ENCODE measurements at regions not wholly inside any gene's neighbourhood (a gene's known extent, or its start where the extent isn't known, plus 50 kb on each side); places are given as distances from the start of the nearest gene placed in this dataset.
A peak's percentile ranks its signal among the peaks of the same experiment; 100 is the strongest.
"Not testable (repeated sequence)": the region's sequence is repeated elsewhere in the genome, so short reads cannot be mapped to it uniquely, and the experiment has no call there.

DNA sequence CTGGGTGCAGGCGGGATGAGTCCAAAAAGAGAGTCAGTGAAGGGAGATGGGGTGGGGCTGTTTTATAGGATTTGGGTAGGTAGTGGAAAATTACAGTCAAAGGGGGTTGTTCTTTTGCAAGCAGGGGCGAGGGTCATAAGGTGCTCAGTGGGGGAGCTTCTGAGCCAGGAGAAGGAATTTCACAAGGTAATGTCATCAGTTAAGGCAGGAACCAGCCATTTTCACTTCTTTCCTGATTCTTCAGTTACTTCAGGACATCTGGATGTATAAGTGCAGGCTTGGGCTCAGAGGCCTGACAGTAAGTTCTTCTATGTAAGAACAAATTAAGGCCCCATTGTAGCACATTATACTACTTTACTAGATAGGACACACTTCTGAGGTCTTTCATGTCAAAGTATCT, 231.2 kb upstream of the NRXN1 start:
- 100% methylated on average over 2 of the region's 2 CpGs for WGBS (ENCODE audit: insufficient coverage)
- H3K27me3 ChIP-seq (replicated peaks in 2 of 5; ENCODE audit: control insufficient read depth in 4 of 5, insufficient read depth in 5 of 5, low read length in 4 of 5); POLR2A ChIA-PET; H3K27ac ChIP-seq (ENCODE audit: insufficient read depth in 1 of 2, low read depth in 1 of 2, low read length in 2 of 2, poor library complexity in 1 of 2, severe bottlenecking in 2 of 2); H3K4me3 ChIP-seq (ENCODE audit: control insufficient read depth in 1 of 7, extremely low read depth in 1 of 7, insufficient read depth in 4 of 7, low read depth in 2 of 7, low read length in 6 of 7); CTCF ChIA-PET; DNase-seq; H3K4me1 ChIP-seq (ENCODE audit: control extremely low read depth in 1 of 4, control insufficient read depth in 4 of 4, insufficient read depth in 4 of 4, low read length in 3 of 4); H3K9me3 ChIP-seq (ENCODE audit: control extremely low read depth in 1 of 5, control insufficient read depth in 4 of 5, insufficient read depth in 2 of 5, low read depth in 1 of 5, low read length in 4 of 5); H3K36me3 ChIP-seq (ENCODE audit: control insufficient read depth in 4 of 4, insufficient read depth in 4 of 4, low read length in 3 of 4): not testable (repeated sequence)

DNA sequence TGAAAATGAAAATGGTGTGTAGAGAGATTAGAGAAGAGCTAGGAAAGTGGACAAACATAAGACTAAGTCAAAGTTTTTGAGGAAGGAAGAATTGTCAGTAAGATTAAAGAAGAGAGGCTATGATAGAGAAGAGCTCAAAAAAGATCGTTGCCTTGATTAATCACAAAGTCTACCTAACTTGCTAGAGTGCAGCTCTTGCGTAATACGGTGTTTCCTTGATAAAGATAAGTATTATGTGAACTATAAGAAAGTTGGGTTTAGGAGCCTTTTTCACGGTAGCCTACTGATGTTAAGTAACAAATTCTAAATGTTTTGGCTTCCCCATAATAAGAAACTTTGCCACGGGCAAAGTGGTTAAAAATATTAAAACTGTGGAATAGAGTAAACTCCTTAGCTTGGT, 226.4 kb upstream of the NRXN1 start:
- Histone ChIP-seq H3K4me3 (ENCODE audit: control insufficient read depth in 1 of 7, extremely low read depth in 1 of 7, insufficient read depth in 4 of 7, low read depth in 2 of 7, low read length in 6 of 7) (no peak overlapping the region), H3K36me3 (ENCODE audit: control insufficient read depth in 4 of 4, insufficient read depth in 4 of 4, low read length in 3 of 4) (no peaks in the 10 kb centered on the region), H3K27me3 (replicated peaks in 2 of 5; ENCODE audit: control insufficient read depth in 4 of 5, insufficient read depth in 5 of 5, low read length in 4 of 5) (no peaks in the 10 kb centered on the region), H3K4me1 (ENCODE audit: control extremely low read depth in 1 of 4, control insufficient read depth in 4 of 4, insufficient read depth in 4 of 4, low read length in 3 of 4) (no peaks in the 10 kb centered on the region), H3K9me3 (ENCODE audit: control extremely low read depth in 1 of 5, control insufficient read depth in 4 of 5, insufficient read depth in 2 of 5, low read depth in 1 of 5, low read length in 4 of 5) (no peaks in the 10 kb centered on the region), H3K27ac (ENCODE audit: insufficient read depth in 1 of 2, low read depth in 1 of 2, low read length in 2 of 2, poor library complexity in 1 of 2, severe bottlenecking in 2 of 2) (no peak overlapping the region)
- peak in 2 of 3 donors; percentile 0 to 1 for DNase-seq
- POLR2A ChIA-PET: no interaction called here
- 83% methylated on average over 3 of the region's 5 CpGs for WGBS (ENCODE audit: insufficient coverage)
- CTCF ChIA-PET: interaction anchor here (1.0 to 1.3 kb wide), 2 partner anchors 11 to 12 kb away, joined by 3 to 4 read pairs; no protein-coding TSS in a partner anchor

DNA sequence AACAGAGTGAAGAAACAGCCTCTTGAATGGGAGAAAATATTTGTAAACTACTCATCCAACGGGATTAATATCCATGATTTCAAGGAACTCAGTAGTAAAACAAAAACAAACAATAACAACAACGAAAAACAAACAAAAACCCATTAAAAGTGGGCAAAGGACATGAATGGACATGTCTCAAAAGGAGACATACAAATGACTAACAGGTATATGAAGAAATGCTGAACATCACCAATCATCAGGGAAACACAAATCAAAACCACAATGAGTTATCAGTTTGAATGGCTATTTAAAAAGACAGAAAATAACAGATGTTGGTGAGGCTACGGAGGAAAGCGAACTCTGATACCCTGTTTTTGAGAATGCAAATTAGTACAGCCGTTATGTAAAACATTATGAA, 224.8 kb upstream of the NRXN1 start:
- no peaks in the 10 kb centered on the region for H3K4me1 ChIP-seq (ENCODE audit: control extremely low read depth in 1 of 4, control insufficient read depth in 4 of 4, insufficient read depth in 4 of 4, low read length in 3 of 4)
- H3K4me3 ChIP-seq (ENCODE audit: control insufficient read depth in 1 of 7, extremely low read depth in 1 of 7, insufficient read depth in 4 of 7, low read depth in 2 of 7, low read length in 6 of 7): no peak overlapping the region
- H3K9me3 ChIP-seq (ENCODE audit: control extremely low read depth in 1 of 5, control insufficient read depth in 4 of 5, insufficient read depth in 2 of 5, low read depth in 1 of 5, low read length in 4 of 5): no peaks in the 10 kb centered on the region
- H3K36me3 ChIP-seq (ENCODE audit: control insufficient read depth in 4 of 4, insufficient read depth in 4 of 4, low read length in 3 of 4): no peaks in the 10 kb centered on the region
- POLR2A ChIA-PET: no interaction called here
- no peak overlapping the region for H3K27ac ChIP-seq (ENCODE audit: insufficient read depth in 1 of 2, low read depth in 1 of 2, low read length in 2 of 2, poor library complexity in 1 of 2, severe bottlenecking in 2 of 2)
- 100% methylated on average over 1 of the region's 5 CpGs for WGBS (ENCODE audit: insufficient coverage)
- CTCF ChIA-PET: no interaction called here
- DNase-seq: no peak
- H3K27me3 ChIP-seq (replicated peaks in 2 of 5; ENCODE audit: control insufficient read depth in 4 of 5, insufficient read depth in 5 of 5, low read length in 4 of 5): no peaks in the 10 kb centered on the region

DNA sequence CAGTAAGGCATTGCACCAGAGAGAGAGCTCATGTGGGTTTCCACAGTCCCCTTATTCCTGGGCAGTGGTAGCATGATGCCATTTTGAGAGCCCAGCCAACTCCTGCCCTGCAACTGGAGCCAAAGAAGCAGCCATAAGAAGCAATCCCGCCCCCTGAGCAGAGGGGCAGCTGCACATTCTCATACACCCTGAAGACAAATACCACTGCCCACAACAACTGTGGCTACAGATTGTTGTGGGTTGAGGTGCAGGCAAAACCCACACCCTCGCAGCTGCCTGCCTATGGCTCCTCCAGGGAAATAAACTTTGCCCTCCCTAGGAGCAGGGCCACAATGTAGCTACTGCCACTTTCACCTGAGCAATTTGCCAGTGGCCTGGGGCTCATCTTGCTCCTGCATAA, 219.4 kb upstream of the NRXN1 start:
- no peaks in the 10 kb centered on the region for H3K36me3 ChIP-seq (ENCODE audit: control insufficient read depth in 4 of 4, insufficient read depth in 4 of 4, low read length in 3 of 4)
- no peaks in the 10 kb centered on the region for H3K9me3 ChIP-seq (ENCODE audit: control extremely low read depth in 1 of 5, control insufficient read depth in 4 of 5, insufficient read depth in 2 of 5, low read depth in 1 of 5, low read length in 4 of 5)
- H3K27ac ChIP-seq (ENCODE audit: insufficient read depth in 1 of 2, low read depth in 1 of 2, low read length in 2 of 2, poor library complexity in 1 of 2, severe bottlenecking in 2 of 2): no peak overlapping the region
- no peak for DNase-seq
- H3K4me1 ChIP-seq (ENCODE audit: control extremely low read depth in 1 of 4, control insufficient read depth in 4 of 4, insufficient read depth in 4 of 4, low read length in 3 of 4): peaks cover 0 to 11% (median 3%) of the 10 kb centered on the region in 4 experiments
- ChIA-PET CTCF (no interaction called here), POLR2A (no interaction called here)
- 80% methylated on average over 1 of the region's 2 CpGs for WGBS (ENCODE audit: insufficient coverage)
- H3K4me3 ChIP-seq (ENCODE audit: control insufficient read depth in 1 of 7, extremely low read depth in 1 of 7, insufficient read depth in 4 of 7, low read depth in 2 of 7, low read length in 6 of 7): no peak overlapping the region
- no peaks in the 10 kb centered on the region for H3K27me3 ChIP-seq (replicated peaks in 2 of 5; ENCODE audit: control insufficient read depth in 4 of 5, insufficient read depth in 5 of 5, low read length in 4 of 5)

DNA sequence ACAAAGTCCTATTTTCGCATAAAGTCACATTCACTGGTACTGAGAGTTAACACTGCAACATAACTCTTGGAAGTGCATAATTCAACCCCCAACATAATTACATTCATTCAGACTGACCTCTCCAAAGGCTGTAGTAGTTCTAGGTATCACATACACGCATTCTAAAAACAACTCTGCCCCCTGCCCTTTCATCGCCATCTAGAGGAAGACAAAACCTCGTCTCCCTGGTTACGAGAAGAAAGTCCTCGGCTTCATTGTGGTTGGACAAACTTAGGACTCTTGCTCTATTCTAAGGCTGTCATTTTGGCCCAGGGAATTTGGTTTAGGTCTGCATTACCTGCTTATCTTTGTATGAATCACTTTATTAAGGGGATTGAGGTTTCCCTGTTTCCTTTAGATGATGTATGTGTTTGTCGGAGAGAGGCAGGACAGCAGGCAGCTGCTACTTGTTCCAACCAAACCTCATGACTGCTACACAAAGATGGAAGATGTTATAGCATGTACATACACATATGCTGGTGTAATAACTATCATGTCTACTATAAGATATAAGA, 215.4 kb upstream of the NRXN1 start:
- DNase-seq: peak; percentile 25 to 78 (median 71)
- Histone ChIP-seq H3K36me3 (ENCODE audit: control insufficient read depth in 4 of 4, insufficient read depth in 4 of 4, low read length in 3 of 4) (no peaks in the 10 kb centered on the region), H3K4me3 (ENCODE audit: control insufficient read depth in 1 of 7, extremely low read depth in 1 of 7, insufficient read depth in 4 of 7, low read depth in 2 of 7, low read length in 6 of 7) (peak overlapping the region in 2 of 7 experiments; percentile 2 to 34), H3K27me3 (replicated peaks in 2 of 5; ENCODE audit: control insufficient read depth in 4 of 5, insufficient read depth in 5 of 5, low read length in 4 of 5) (no peaks in the 10 kb centered on the region), H3K4me1 (ENCODE audit: control extremely low read depth in 1 of 4, control insufficient read depth in 4 of 4, insufficient read depth in 4 of 4, low read length in 3 of 4) (peaks cover 0 to 11% (median 3%) of the 10 kb centered on the region in 4 experiments), H3K27ac (ENCODE audit: insufficient read depth in 1 of 2, low read depth in 1 of 2, low read length in 2 of 2, poor library complexity in 1 of 2, severe bottlenecking in 2 of 2) (no peak overlapping the region), H3K9me3 (ENCODE audit: control extremely low read depth in 1 of 5, control insufficient read depth in 4 of 5, insufficient read depth in 2 of 5, low read depth in 1 of 5, low read length in 4 of 5) (no peaks in the 10 kb centered on the region)
- 100% methylated on average over 1 of the region's 7 CpGs for WGBS (ENCODE audit: insufficient coverage)
- POLR2A ChIA-PET: no interaction called here
- CTCF ChIA-PET: interaction anchor here (0.9 to 2.4 kb wide), 2 partner anchors 11 to 501 kb away, joined by 3 to 7 read pairs; no protein-coding TSS in a partner anchor

DNA sequence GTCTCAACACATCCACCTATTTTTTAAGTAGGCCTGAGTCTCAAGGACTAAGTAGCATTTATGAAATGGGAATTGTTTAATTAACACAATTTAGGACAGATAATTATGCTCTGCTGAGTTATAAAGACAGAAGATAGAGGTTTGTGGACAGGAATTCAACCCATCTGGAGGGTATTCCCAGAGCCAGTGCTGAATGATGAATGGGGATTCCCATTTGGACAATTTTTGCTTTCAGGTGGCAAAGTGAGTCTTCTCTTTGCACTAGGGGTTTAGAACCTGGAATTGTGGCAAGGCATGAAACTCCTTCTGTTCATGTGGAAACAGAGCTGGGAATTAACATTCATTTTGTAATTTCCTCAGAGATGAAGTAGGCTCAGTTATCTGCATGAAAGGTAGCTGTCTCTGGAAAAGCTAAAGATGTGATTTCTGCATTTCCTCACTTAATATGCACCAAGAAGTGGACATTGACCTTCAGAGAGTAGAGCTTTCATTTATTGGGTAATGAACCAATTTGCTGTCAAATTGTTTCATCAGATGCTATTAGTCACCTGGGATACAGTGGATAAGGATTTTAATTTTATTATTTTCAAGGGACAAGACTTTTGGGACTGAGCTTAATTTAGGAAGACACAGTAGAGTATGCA, 212.1 kb upstream of the NRXN1 start:
- CTCF ChIA-PET: no interaction called here
- Histone ChIP-seq H3K9me3 (ENCODE audit: control extremely low read depth in 1 of 5, control insufficient read depth in 4 of 5, insufficient read depth in 2 of 5, low read depth in 1 of 5, low read length in 4 of 5) (no peaks in the 10 kb centered on the region), H3K36me3 (ENCODE audit: control insufficient read depth in 4 of 4, insufficient read depth in 4 of 4, low read length in 3 of 4) (no peaks in the 10 kb centered on the region), H3K27ac (ENCODE audit: insufficient read depth in 1 of 2, low read depth in 1 of 2, low read length in 2 of 2, poor library complexity in 1 of 2, severe bottlenecking in 2 of 2) (no peak overlapping the region), H3K4me1 (ENCODE audit: control extremely low read depth in 1 of 4, control insufficient read depth in 4 of 4, insufficient read depth in 4 of 4, low read length in 3 of 4) (peaks cover 0 to 11% (median 3%) of the 10 kb centered on the region in 4 experiments), H3K4me3 (ENCODE audit: control insufficient read depth in 1 of 7, extremely low read depth in 1 of 7, insufficient read depth in 4 of 7, low read depth in 2 of 7, low read length in 6 of 7) (no peak overlapping the region), H3K27me3 (replicated peaks in 2 of 5; ENCODE audit: control insufficient read depth in 4 of 5, insufficient read depth in 5 of 5, low read length in 4 of 5) (no peaks in the 10 kb centered on the region)
- POLR2A ChIA-PET: no interaction called here
- DNase-seq: no peak

DNA sequence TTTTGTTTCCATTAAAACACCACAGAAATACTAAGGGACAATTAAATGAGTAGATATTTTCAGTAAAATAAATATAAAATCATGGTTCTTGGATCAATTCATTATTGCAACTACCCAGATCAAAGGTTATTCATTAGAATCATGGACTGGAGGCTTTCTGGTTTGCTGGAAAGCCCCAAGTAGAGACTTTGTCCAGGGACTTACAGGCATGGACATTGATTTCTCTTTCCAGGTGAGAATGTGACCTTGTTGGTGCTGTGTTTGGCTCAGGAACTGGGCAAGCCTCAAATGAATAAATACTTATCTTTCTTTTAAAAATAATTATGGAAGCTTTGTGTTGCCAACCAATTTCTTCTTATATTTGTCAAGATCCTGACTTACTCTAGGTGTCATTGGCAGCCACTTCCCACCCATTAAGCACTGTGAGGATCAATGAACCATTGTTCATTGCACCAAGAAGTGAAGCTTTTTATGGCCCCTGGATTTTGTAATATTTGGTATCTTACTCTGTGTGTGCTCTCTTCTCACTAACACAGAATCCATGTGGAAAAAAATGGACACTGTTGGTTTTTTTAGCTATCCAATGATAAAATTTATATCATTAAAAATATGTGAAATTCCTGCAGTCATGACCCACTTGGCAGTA, 205.8 kb upstream of the NRXN1 start:
- POLR2A ChIA-PET: no interaction called here
- no peaks in the 10 kb centered on the region for H3K27me3 ChIP-seq (replicated peaks in 2 of 5; ENCODE audit: control insufficient read depth in 4 of 5, insufficient read depth in 5 of 5, low read length in 4 of 5)
- CTCF ChIA-PET: no interaction called here

More for the DNA sequence above, 205.8 kb upstream of the NRXN1 start:
- H3K36me3 ChIP-seq (ENCODE audit: control insufficient read depth in 4 of 4, insufficient read depth in 4 of 4, low read length in 3 of 4): no peaks in the 10 kb centered on the region
- H3K9me3 ChIP-seq (ENCODE audit: control extremely low read depth in 1 of 5, control insufficient read depth in 4 of 5, insufficient read depth in 2 of 5, low read depth in 1 of 5, low read length in 4 of 5): peaks cover 0 to 2% (median 0%) of the 10 kb centered on the region in 5 experiments
- H3K4me3 ChIP-seq (ENCODE audit: control insufficient read depth in 1 of 7, extremely low read depth in 1 of 7, insufficient read depth in 4 of 7, low read depth in 2 of 7, low read length in 6 of 7): no peak overlapping the region
- H3K27ac ChIP-seq (ENCODE audit: insufficient read depth in 1 of 2, low read depth in 1 of 2, low read length in 2 of 2, poor library complexity in 1 of 2, severe bottlenecking in 2 of 2): no peak overlapping the region
- DNase-seq: no peak
- H3K4me1 ChIP-seq (ENCODE audit: control extremely low read depth in 1 of 4, control insufficient read depth in 4 of 4, insufficient read depth in 4 of 4, low read length in 3 of 4): no peaks in the 10 kb centered on the region

All from common myeloid progenitor, CD34-positive (primary cell).